Esophagus muscularis mucosa (tissue), 3 donors: ENCODE measurements at regions not wholly inside any gene's neighbourhood (a gene's known extent, or its start where the extent isn't known, plus 50 kb on each side); places are given as distances from the start of the nearest gene placed in this dataset.

Experiments
- POLR2A ChIP-seq: fragments of 450-650 bp; IDR thresholded peaks from one replicate; pipeline ENCODE4 v1.6.1; 2017; ENCODE audit warnings: antibody characterized with exemption, moderate library complexity, mild to moderate bottlenecking, low read depth
- POLR2AphosphoS5 ChIP-seq, 2 donors: sonication (generic); formaldehyde crosslinking; IDR thresholded peaks; one replicate each; pipeline ENCODE4 v1.6.1; 2017; ENCODE audit warnings: antibody characterized with exemption in 2 of 2
- TF ChIP-seq, protein P1 (sequence below), 3 experiments: fragments of 200-600 bp in 2 of 3; fragments of 450-650 bp in 1 of 3; sonication (generic) in 2 of 3; IDR thresholded peaks; one replicate each; pipeline ENCODE4 v1.5.1; 2017 to 2019; ENCODE audit warnings: antibody characterized with exemption in 3 of 3, mild to moderate bottlenecking in 2 of 3, moderate library complexity in 1 of 3

DNA sequence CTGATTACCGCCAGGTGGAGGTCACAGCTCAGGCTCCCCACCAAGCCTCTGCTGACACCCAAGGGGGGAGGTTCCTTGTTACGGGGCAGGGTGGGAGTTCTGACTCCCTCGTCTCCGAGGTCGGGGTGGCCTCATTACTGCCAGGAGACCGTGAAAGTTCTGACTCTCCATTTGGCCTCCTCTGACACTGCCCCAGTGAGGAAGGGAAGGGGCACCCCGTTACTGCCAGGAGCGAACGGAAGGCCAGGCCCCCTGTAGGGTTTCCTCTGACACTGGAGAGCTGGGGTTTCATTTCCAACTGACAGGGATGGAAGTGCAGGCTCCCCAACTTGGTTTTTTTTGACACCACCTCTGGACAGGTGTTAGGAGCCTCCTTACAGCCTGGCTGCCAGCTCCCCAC is 138.1 kb upstream of the EEPD1 start:
- no peak for TF ChIP-seq POLR2A
- no peak for TF ChIP-seq POLR2AphosphoS5 (IDR thresholded peaks at IDR 0.05)
- TF ChIP-seq, protein P1, sequence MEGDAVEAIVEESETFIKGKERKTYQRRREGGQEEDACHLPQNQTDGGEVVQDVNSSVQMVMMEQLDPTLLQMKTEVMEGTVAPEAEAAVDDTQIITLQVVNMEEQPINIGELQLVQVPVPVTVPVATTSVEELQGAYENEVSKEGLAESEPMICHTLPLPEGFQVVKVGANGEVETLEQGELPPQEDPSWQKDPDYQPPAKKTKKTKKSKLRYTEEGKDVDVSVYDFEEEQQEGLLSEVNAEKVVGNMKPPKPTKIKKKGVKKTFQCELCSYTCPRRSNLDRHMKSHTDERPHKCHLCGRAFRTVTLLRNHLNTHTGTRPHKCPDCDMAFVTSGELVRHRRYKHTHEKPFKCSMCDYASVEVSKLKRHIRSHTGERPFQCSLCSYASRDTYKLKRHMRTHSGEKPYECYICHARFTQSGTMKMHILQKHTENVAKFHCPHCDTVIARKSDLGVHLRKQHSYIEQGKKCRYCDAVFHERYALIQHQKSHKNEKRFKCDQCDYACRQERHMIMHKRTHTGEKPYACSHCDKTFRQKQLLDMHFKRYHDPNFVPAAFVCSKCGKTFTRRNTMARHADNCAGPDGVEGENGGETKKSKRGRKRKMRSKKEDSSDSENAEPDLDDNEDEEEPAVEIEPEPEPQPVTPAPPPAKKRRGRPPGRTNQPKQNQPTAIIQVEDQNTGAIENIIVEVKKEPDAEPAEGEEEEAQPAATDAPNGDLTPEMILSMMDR (IDR thresholded peaks at IDR 0.05): no peak
